ENCODE measurements at regions not wholly inside any gene's neighbourhood (a gene's known extent, or its start where the extent isn't known, plus 50 kb on each side); places are given as distances from the start of the nearest gene placed in this dataset.

DNA sequence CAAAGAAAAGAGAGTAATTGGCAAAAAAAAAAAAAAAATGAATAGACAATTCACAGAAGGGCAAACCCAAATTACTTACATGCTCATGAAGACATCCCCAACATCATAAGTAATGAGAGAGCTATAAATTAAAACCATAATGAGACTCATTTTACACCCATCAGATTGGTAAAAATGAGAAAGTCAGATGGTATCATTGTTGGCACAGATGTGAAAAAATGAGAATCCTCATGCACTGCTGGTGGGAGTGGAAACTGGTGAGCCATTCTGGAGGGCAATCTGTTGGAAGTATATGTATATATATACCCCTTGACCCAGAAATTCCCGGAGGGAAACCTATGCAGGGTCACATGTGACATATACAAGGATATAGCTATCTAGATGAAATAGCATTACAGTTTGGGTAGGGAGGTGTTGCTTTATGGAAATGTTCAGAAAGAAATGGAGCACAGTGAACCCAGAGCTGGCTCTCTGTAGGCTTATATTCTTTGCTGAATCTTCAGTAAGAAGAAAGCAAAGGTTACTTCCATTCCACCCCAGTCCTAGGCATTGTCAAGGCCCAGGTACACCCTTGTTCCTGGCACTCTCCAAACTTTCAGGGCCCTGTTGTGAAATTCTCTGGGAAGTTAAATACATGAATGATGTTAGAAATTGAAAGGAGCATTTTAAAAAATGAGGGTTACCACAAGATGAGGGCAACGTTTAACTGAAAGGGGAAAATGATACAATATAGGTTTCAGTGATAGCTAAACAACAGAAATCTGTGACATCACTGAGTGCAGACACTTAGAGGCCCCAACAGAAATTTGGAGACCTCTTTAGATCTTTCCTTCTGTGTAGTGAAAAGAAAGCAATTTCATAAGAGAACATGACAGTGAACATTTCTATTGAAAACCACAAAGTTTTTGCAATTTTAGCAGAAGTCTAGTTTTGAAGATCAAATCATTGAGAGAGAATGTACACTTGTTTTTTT is 132.7 kb upstream of the TPRG1 start:
- Histone ChIP-seq H3K9ac (ENCODE audit: insufficient read depth, low read length, poor library complexity, severe bottlenecking) (no peak overlapping the region), H3K4me2 (replicated peaks; ENCODE audit: extremely low read depth, low read length, poor library complexity, severe bottlenecking) (peak overlapping the region; percentile 8), H3K36me3 (replicated peaks in 1 of 2; ENCODE audit: control insufficient read depth in 1 of 2, insufficient read depth in 2 of 2, low read length in 2 of 2) (no peaks in the 10 kb centered on the region), H3K4me3 (replicated peaks in 1 of 3; ENCODE audit: low read depth in 2 of 3, low read length in 3 of 3) (no peak overlapping the region), H2AFZ (ENCODE audit: insufficient read depth, low read depth, low read length, poor library complexity, severe bottlenecking) (peak overlapping the region; percentile 24), H3K79me2 (ENCODE audit: insufficient read depth, low read length) (no peaks in the 10 kb centered on the region), H4K20me1 (ENCODE audit: insufficient read depth, low read length) (no peaks in the 10 kb centered on the region), H3K27ac (ENCODE audit: low read depth in 1 of 2, low read length in 2 of 2) (peak overlapping the region in 1 of 2 donors; percentile 71), H3K9me3 (replicated peaks in 1 of 2; ENCODE audit: control insufficient read depth in 1 of 2, insufficient read depth in 1 of 2, low read length in 2 of 2) (peaks cover 0 to 3% of the 10 kb centered on the region in 2 donors), H3K4me1 (ENCODE audit: control insufficient read depth in 1 of 2, insufficient read depth in 2 of 2, low read length in 2 of 2) (peaks cover 28 to 31% of the 10 kb centered on the region in 2 donors), H3K27me3 (ENCODE audit: control insufficient read depth in 2 of 2, insufficient read depth in 2 of 2, low read length in 2 of 2) (no peaks in the 10 kb centered on the region)
- H3K27me3 Mint-ChIP-seq (ENCODE audit: low read depth in 3 of 3) = no peaks in the 10 kb centered on the region
- H3K4me3 Mint-ChIP-seq = no peak overlapping the region
- peaks cover 0 to 4% of the 10 kb centered on the region in 2 donors for H3K36me3 Mint-ChIP-seq
- H3K4me1 Mint-ChIP-seq = peaks cover 34% of the 10 kb centered on the region
- H3K9me3 Mint-ChIP-seq = peaks cover 0 to 10% (median 1%) of the 10 kb centered on the region in 7 donors
- H3K27ac Mint-ChIP-seq = peak overlapping the region in 5 of 7 donors; percentile 12 to 69 (median 66)
- intact Hi-C loops (cut with micrococcal nuclease) = no loop called here
- peak in 1 of 3 donors; percentile 2 for DNase-seq
- WGBS (ENCODE audit: insufficient coverage) = 0% methylated on average over 1 of the region's 2 CpGs
- TF ChIP-seq, protein P1, sequence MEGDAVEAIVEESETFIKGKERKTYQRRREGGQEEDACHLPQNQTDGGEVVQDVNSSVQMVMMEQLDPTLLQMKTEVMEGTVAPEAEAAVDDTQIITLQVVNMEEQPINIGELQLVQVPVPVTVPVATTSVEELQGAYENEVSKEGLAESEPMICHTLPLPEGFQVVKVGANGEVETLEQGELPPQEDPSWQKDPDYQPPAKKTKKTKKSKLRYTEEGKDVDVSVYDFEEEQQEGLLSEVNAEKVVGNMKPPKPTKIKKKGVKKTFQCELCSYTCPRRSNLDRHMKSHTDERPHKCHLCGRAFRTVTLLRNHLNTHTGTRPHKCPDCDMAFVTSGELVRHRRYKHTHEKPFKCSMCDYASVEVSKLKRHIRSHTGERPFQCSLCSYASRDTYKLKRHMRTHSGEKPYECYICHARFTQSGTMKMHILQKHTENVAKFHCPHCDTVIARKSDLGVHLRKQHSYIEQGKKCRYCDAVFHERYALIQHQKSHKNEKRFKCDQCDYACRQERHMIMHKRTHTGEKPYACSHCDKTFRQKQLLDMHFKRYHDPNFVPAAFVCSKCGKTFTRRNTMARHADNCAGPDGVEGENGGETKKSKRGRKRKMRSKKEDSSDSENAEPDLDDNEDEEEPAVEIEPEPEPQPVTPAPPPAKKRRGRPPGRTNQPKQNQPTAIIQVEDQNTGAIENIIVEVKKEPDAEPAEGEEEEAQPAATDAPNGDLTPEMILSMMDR (IDR thresholded peaks at IDR 0.05) = no peak

GRCh38 chr3:189040656-189041335 is 131.0 kb upstream of the TPRG1 start:
- H3K4me3 ChIP-seq (replicated peaks in 1 of 3; ENCODE audit: low read depth in 2 of 3, low read length in 3 of 3) = peak overlapping the region in 1 of 3 experiments; percentile 20
- DNase-seq = peak; percentile 6 to 27 (median 15)
- WGBS (ENCODE audit: insufficient coverage) = 50% methylated on average over 4 of the region's 4 CpGs
- H4K20me1 ChIP-seq (ENCODE audit: insufficient read depth, low read length) = no peaks in the 10 kb centered on the region
- H2AFZ ChIP-seq (ENCODE audit: insufficient read depth, low read depth, low read length, poor library complexity, severe bottlenecking) = no peak overlapping the region
- TF ChIP-seq, protein P1 (IDR thresholded peaks at IDR 0.05) = no peak
- H3K27ac ChIP-seq (ENCODE audit: low read depth in 1 of 2, low read length in 2 of 2) = no peak overlapping the region
- intact Hi-C loops (cut with micrococcal nuclease) = no loop called here
- Mint-ChIP-seq H3K36me3 (peaks cover 0 to 4% of the 10 kb centered on the region in 2 donors), H3K9me3 (peaks cover 0 to 8% (median 1%) of the 10 kb centered on the region in 7 donors), H3K4me1 (peaks cover 34% of the 10 kb centered on the region), H3K27me3 (ENCODE audit: low read depth in 3 of 3) (no peaks in the 10 kb centered on the region), H3K27ac (peak overlapping the region in 3 of 7 donors; percentile 15 to 63 (median 25)), H3K4me3 (no peak overlapping the region)
- no peaks in the 10 kb centered on the region for H3K27me3 ChIP-seq (ENCODE audit: control insufficient read depth in 2 of 2, insufficient read depth in 2 of 2, low read length in 2 of 2)
- no peaks in the 10 kb centered on the region for H3K79me2 ChIP-seq (ENCODE audit: insufficient read depth, low read length)
- H3K9ac ChIP-seq (ENCODE audit: insufficient read depth, low read length, poor library complexity, severe bottlenecking) = no peak overlapping the region
- peak overlapping the region; percentile 3 for H3K4me2 ChIP-seq (replicated peaks; ENCODE audit: extremely low read depth, low read length, poor library complexity, severe bottlenecking)
- peaks cover 28 to 31% of the 10 kb centered on the region in 2 donors for H3K4me1 ChIP-seq (ENCODE audit: control insufficient read depth in 1 of 2, insufficient read depth in 2 of 2, low read length in 2 of 2)
- no peaks in the 10 kb centered on the region for H3K36me3 ChIP-seq (replicated peaks in 1 of 2; ENCODE audit: control insufficient read depth in 1 of 2, insufficient read depth in 2 of 2, low read length in 2 of 2)
- H3K9me3 ChIP-seq (replicated peaks in 1 of 2; ENCODE audit: control insufficient read depth in 1 of 2, insufficient read depth in 1 of 2, low read length in 2 of 2) = peaks cover 0 to under 1% of the 10 kb centered on the region in 2 donors

Measured in CD14-positive monocyte (primary cell).